ENCODE measurements at regions not wholly inside any gene's neighbourhood (a gene's known extent, or its start where the extent isn't known, plus 50 kb on each side); places are given as distances from the start of the nearest gene placed in this dataset.

DNA sequence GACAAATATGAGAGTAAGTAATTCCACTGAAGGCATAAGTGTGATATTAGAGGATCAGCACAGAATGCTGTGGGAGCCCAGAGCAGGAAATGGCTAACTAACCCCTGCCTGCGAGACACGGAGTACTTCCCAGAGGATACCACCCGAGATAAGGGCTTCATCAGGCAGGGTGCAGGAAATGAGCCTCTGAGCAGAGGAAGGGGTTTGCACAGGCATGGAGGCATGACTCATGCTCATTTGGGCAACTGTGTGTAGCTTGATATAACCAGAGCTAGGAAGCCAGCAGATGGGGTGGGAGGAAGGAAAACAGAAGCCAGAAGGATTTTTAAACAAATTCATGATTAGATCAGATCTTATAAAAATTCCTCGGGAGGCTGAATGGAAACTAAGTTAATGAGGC lies 70.0 kb upstream of the TSPAN5 start:
- TF ChIP-seq, protein P1, sequence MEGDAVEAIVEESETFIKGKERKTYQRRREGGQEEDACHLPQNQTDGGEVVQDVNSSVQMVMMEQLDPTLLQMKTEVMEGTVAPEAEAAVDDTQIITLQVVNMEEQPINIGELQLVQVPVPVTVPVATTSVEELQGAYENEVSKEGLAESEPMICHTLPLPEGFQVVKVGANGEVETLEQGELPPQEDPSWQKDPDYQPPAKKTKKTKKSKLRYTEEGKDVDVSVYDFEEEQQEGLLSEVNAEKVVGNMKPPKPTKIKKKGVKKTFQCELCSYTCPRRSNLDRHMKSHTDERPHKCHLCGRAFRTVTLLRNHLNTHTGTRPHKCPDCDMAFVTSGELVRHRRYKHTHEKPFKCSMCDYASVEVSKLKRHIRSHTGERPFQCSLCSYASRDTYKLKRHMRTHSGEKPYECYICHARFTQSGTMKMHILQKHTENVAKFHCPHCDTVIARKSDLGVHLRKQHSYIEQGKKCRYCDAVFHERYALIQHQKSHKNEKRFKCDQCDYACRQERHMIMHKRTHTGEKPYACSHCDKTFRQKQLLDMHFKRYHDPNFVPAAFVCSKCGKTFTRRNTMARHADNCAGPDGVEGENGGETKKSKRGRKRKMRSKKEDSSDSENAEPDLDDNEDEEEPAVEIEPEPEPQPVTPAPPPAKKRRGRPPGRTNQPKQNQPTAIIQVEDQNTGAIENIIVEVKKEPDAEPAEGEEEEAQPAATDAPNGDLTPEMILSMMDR (IDR thresholded peaks at IDR 0.05), result no peak
- no peak for TF ChIP-seq POLR2A (IDR thresholded peaks at IDR 0.05)

Measured in testis (tissue), 2 donors.